CD14-positive monocyte (primary cell): ENCODE measurements at regions not wholly inside any gene's neighbourhood (a gene's known extent, or its start where the extent isn't known, plus 50 kb on each side); places are given as distances from the start of the nearest gene placed in this dataset.

Source experiments
- DNase-seq, 3 donors: peaks; one replicate each; pipeline ENCODE4 v3.0.0-alpha.2; 2011 to 2022
- H2AFZ ChIP-seq: 2 replicates; pipeline ENCODE4 v1.6.0; 2012; ENCODE audit warnings: mild to moderate bottlenecking, low read depth, low read length, inconsistent platforms; ENCODE audit not compliant: insufficient read depth, poor library complexity, severe bottlenecking
- H3K27ac ChIP-seq, 2 donors: 1 replicate in 1 of 2; 2 replicates in 1 of 2; pipeline ENCODE4 v1.5.1; 2012 to 2013; ENCODE audit warnings: low read length in 2 of 2, control low read depth in 1 of 2, inconsistent platforms in 1 of 2, low read depth in 1 of 2, mild to moderate bottlenecking in 1 of 2
- H3K27me3 ChIP-seq, 2 donors: one replicate each; pipeline versions ENCODE4 v1.6.0 to v1.6.1; 2011 to 2013; ENCODE audit warnings: low read length in 2 of 2; ENCODE audit not compliant: control insufficient read depth in 2 of 2, insufficient read depth in 2 of 2
- H3K36me3 ChIP-seq, 2 donors: replicated peaks in 1 of 2; 1 replicate in 1 of 2; 2 replicates in 1 of 2; pipeline versions ENCODE4 v1.5.1 to v1.6.1; 2012 to 2013; ENCODE audit warnings: low read length in 2 of 2, control low read depth in 1 of 2, inconsistent platforms in 1 of 2, mild to moderate bottlenecking in 1 of 2; ENCODE audit not compliant: insufficient read depth in 2 of 2, control insufficient read depth in 1 of 2
- H3K4me1 ChIP-seq, 2 donors: 1 replicate in 1 of 2; 2 replicates in 1 of 2; pipeline versions ENCODE4 v1.5.1 to v1.6.1; 2012 to 2013; ENCODE audit warnings: low read length in 2 of 2, control low read depth in 1 of 2, inconsistent platforms in 1 of 2, mild to moderate bottlenecking in 1 of 2, moderate library complexity in 1 of 2; ENCODE audit not compliant: insufficient read depth in 2 of 2, control insufficient read depth in 1 of 2
- H3K4me2 ChIP-seq: replicated peaks from 2 replicates; pipeline ENCODE3; 2012; ENCODE audit warnings: low read length, moderate library complexity, mild to moderate bottlenecking; ENCODE audit not compliant: poor library complexity, severe bottlenecking; ENCODE audit errors: extremely low read depth
- H3K4me3 ChIP-seq, 3 experiments: fragments of 200-600 bp in 1 of 3; sonication (generic) in 1 of 3; replicated peaks in 1 of 3; 1 replicate in 2 of 3; 2 replicates in 1 of 3; pipeline ENCODE4 v1.5.1; 2011 to 2013; ENCODE audit warnings: low read length in 3 of 3, mild to moderate bottlenecking in 3 of 3, control low read depth in 2 of 3, low read depth in 2 of 3, inconsistent platforms in 1 of 3, moderate library complexity in 1 of 3
- H3K79me2 ChIP-seq: 2 replicates; pipeline ENCODE4 v1.6.0; 2012; ENCODE audit warnings: mild to moderate bottlenecking, control low read depth, inconsistent platforms, low read length, moderate library complexity; ENCODE audit not compliant: insufficient read depth
- H3K9ac ChIP-seq: 2 replicates; pipeline ENCODE4 v1.6.0; 2017; ENCODE audit warnings: low read length, mild to moderate bottlenecking; ENCODE audit not compliant: insufficient read depth, poor library complexity, severe bottlenecking
- H3K9me3 ChIP-seq, 2 donors: replicated peaks in 1 of 2; 1 replicate in 1 of 2; 2 replicates in 1 of 2; pipeline versions ENCODE4 v1.5.1 to v1.6.1; 2012 to 2013; ENCODE audit warnings: low read length in 2 of 2, control low read depth in 1 of 2; ENCODE audit not compliant: control insufficient read depth in 1 of 2, insufficient read depth in 1 of 2
- H4K20me1 ChIP-seq: 2 replicates; pipeline ENCODE4 v1.6.0; 2012; ENCODE audit warnings: mild to moderate bottlenecking, low read length, control low read depth, moderate library complexity; ENCODE audit not compliant: insufficient read depth
- H3K27ac Mint-ChIP-seq, 7 donors: one replicate each; pipeline ENCODE4 v1.8.0; 2020; ENCODE audit warnings: mild to moderate bottlenecking in 7 of 7, mixed read lengths in 7 of 7, moderate library complexity in 6 of 7, inconsistent platforms in 2 of 7
- H3K27me3 Mint-ChIP-seq, 3 donors: one replicate each; pipeline ENCODE4 v1.8.0; 2021 to 2022; ENCODE audit warnings: low read depth in 3 of 3, mild to moderate bottlenecking in 3 of 3, mixed read lengths in 3 of 3, moderate library complexity in 3 of 3, inconsistent platforms in 1 of 3
- H3K36me3 Mint-ChIP-seq, 2 donors: one replicate each; pipeline ENCODE4 v1.8.0; 2020; ENCODE audit warnings: mixed read lengths in 2 of 2, inconsistent platforms in 1 of 2, mild to moderate bottlenecking in 1 of 2
- H3K4me1 Mint-ChIP-seq: one replicate; pipeline ENCODE4 v1.8.0; 2020; ENCODE audit warnings: mild to moderate bottlenecking, mixed read lengths
- H3K4me3 Mint-ChIP-seq, 2 donors: one replicate each; pipeline ENCODE4 v1.8.0; 2020; ENCODE audit warnings: mild to moderate bottlenecking in 2 of 2, mixed read lengths in 2 of 2, moderate library complexity in 1 of 2
- H3K9me3 Mint-ChIP-seq, 7 donors: one replicate each; pipeline ENCODE4 v1.8.0; 2020 to 2022; ENCODE audit warnings: mixed read lengths in 7 of 7, mild to moderate bottlenecking in 6 of 7, moderate library complexity in 6 of 7, inconsistent platforms in 2 of 7
- WGBS: methylation state at CpG from one replicate; pipeline ENCODE4 v1.1.5; 2013; ENCODE audit warnings: missing lambda C conversion rate; ENCODE audit not compliant: insufficient coverage; 5-methylcytosine and 5-hydroxymethylcytosine counted together
- intact Hi-C, 2 donors: fragments of 100-400 bp; cut with micrococcal nuclease; formaldehyde crosslinking; loops; one replicate each; pipeline versions ENCODE4 v1.15.0 to v1.15.1; 2023
- TF ChIP-seq, protein P1 (sequence below): fragments of 200-600 bp; IDR thresholded peaks from one replicate; pipeline ENCODE4 v1.8.0; 2022; ENCODE audit warnings: antibody characterized with exemption, mild to moderate bottlenecking

- intact Hi-C loops: no loop called here
- H3K4me1 Mint-ChIP-seq: peaks cover 4% of the 10 kb centered on the region
- no peak overlapping the region for H3K27ac Mint-ChIP-seq
- H3K4me2 ChIP-seq: no peak overlapping the region
- no peaks in the 10 kb centered on the region for H3K36me3 Mint-ChIP-seq
- peaks cover 0 to 10% (median 8%) of the 10 kb centered on the region in 3 donors for H3K27me3 Mint-ChIP-seq
- no peaks in the 10 kb centered on the region for H3K79me2 ChIP-seq
- H3K4me3 Mint-ChIP-seq: no peak overlapping the region
- no peak overlapping the region for H3K27ac ChIP-seq
- no peak overlapping the region for H3K9ac ChIP-seq
- no peaks in the 10 kb centered on the region for H3K4me1 ChIP-seq
- no peaks in the 10 kb centered on the region for H4K20me1 ChIP-seq
- TF ChIP-seq, protein P1, sequence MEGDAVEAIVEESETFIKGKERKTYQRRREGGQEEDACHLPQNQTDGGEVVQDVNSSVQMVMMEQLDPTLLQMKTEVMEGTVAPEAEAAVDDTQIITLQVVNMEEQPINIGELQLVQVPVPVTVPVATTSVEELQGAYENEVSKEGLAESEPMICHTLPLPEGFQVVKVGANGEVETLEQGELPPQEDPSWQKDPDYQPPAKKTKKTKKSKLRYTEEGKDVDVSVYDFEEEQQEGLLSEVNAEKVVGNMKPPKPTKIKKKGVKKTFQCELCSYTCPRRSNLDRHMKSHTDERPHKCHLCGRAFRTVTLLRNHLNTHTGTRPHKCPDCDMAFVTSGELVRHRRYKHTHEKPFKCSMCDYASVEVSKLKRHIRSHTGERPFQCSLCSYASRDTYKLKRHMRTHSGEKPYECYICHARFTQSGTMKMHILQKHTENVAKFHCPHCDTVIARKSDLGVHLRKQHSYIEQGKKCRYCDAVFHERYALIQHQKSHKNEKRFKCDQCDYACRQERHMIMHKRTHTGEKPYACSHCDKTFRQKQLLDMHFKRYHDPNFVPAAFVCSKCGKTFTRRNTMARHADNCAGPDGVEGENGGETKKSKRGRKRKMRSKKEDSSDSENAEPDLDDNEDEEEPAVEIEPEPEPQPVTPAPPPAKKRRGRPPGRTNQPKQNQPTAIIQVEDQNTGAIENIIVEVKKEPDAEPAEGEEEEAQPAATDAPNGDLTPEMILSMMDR: no peak
- H3K9me3 ChIP-seq: no peaks in the 10 kb centered on the region
- H2AFZ ChIP-seq: no peak overlapping the region
- peaks cover 0 to 2% (median 0%) of the 10 kb centered on the region in 7 donors for H3K9me3 Mint-ChIP-seq
- DNase-seq: no peak
- no peak overlapping the region for H3K4me3 ChIP-seq
- 67% methylated on average over 1 of the region's 6 CpGs for WGBS
- no peaks in the 10 kb centered on the region for H3K36me3 ChIP-seq
- H3K27me3 ChIP-seq: no peaks in the 10 kb centered on the region
Measured at GRCh38 chrX:39309018-39309635, 507.9 kb downstream of the MID1IP1 start.

GRCh38 chrX:39309721-39310152, 508.5 kb downstream of the MID1IP1 start:
- intact Hi-C loops: no loop called here
- Histone ChIP-seq H3K79me2 (no peaks in the 10 kb centered on the region), H3K9ac (no peak overlapping the region), H3K9me3 (no peaks in the 10 kb centered on the region), H3K36me3 (no peaks in the 10 kb centered on the region), H2AFZ (no peak overlapping the region), H3K27ac (no peak overlapping the region), H3K27me3 (no peaks in the 10 kb centered on the region), H3K4me1 (no peaks in the 10 kb centered on the region), H3K4me3 (no peak overlapping the region), H4K20me1 (no peaks in the 10 kb centered on the region), H3K4me2 (no peak overlapping the region)
- H3K4me1 Mint-ChIP-seq: peaks cover 4% of the 10 kb centered on the region
- no peak overlapping the region for H3K4me3 Mint-ChIP-seq
- WGBS: 83% methylated on average over 1 of the region's 7 CpGs
- no peak for DNase-seq
- peaks cover 0 to 12% (median 8%) of the 10 kb centered on the region in 3 donors for H3K27me3 Mint-ChIP-seq
- H3K27ac Mint-ChIP-seq: no peak overlapping the region
- H3K36me3 Mint-ChIP-seq: no peaks in the 10 kb centered on the region
- peaks cover 0 to 3% (median 0%) of the 10 kb centered on the region in 7 donors for H3K9me3 Mint-ChIP-seq
- TF ChIP-seq, protein P1: no peak
